ENCODE measurements at regions not wholly inside any gene's neighbourhood (a gene's known extent, or its start where the extent isn't known, plus 50 kb on each side); places are given as distances from the start of the nearest gene placed in this dataset.

GRCh38 chr5:112685931-112686330, 51.8 kb upstream of the APC start:
- no peak for TF ChIP-seq CTCF (IDR thresholded peaks at IDR 0.05)
- TF ChIP-seq POLR2A (IDR thresholded peaks at IDR 0.05) = no peak
